Activated gamma-delta T cell (primary cell): ENCODE measurements at regions not wholly inside any gene's neighbourhood (a gene's known extent, or its start where the extent isn't known, plus 50 kb on each side); places are given as distances from the start of the nearest gene placed in this dataset.

Experiments used
- DNase-seq: peaks from one replicate; lab custom pipeline; 2025; lab: John Stamatoyannopoulos, UW

GRCh38 chr19:31160336-31160926 lies 188.8 kb downstream of the TSHZ3 start:
- DNase-seq, result no peak

DNA sequence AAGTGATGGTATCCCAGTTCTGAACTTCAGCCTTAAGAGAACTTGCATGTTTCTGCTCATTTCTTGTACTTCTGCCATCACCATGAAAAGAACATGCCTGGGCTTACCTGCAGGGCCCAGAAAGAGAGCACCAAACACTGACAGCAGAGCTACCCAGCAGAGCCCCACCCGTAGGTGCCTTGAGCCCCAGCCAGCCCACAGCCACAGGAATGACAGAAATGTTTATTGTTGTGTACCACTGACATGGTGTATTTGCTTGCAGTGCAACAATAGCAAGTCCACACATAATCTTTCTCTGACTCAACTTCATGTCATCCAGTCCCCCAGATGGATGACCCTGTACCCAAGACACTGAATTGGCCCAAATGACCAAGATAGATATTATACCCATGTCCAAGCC lies 195.2 kb downstream of the TSHZ3 start:
- DNase-seq, result no peak

DNA sequence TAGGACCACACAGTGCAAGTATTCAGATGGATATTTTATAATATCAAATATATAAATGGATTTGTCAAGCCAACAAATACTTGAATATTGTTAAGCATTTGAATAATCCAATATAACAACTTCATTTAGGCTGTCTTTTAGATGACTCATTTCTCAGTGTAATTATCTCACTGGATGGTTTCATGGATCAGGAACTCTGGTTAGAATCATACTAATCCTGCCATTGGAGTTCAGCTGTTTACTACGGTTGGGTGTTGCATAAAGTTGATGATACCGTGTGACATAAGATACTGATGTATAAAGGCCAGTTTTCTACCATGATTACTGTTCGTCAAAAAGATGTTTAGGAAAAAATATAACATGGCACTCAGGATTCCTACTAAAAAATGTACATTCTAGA lies 196.3 kb downstream of the TSHZ3 start:
- no peak for DNase-seq

DNA sequence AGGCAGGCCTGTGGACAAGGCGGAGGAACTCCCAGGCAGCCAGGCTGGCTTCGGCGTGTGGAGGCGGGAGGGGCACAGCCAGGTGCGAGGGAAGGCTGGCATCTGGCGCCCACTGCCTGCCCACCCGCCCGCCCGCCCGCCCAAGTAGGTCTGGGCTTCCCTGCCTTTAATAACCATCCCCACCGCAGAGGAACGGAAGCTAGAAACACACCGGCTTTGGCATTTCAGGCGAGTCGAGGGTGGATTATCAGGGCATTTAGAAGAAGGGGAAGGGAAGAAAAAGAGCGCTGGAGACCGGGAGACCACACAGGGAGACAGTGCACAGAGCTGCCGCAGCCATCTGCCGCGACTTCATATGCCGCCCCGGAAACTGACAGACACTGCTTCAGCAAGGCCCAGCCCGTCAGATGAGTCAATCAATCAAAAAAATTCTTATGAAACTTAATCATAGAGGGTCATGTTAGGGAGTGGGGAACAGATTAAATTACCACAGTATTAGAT lies 199.7 kb downstream of the TSHZ3 start:
- DNase-seq, result no peak

- no peak for DNase-seq
Observed at GRCh38 chr19:31148671-31149070, 200.6 kb downstream of the TSHZ3 start.

GRCh38 chr19:31147234-31147633 lies 202.0 kb downstream of the TSHZ3 start:
- DNase-seq, result no peak

DNA sequence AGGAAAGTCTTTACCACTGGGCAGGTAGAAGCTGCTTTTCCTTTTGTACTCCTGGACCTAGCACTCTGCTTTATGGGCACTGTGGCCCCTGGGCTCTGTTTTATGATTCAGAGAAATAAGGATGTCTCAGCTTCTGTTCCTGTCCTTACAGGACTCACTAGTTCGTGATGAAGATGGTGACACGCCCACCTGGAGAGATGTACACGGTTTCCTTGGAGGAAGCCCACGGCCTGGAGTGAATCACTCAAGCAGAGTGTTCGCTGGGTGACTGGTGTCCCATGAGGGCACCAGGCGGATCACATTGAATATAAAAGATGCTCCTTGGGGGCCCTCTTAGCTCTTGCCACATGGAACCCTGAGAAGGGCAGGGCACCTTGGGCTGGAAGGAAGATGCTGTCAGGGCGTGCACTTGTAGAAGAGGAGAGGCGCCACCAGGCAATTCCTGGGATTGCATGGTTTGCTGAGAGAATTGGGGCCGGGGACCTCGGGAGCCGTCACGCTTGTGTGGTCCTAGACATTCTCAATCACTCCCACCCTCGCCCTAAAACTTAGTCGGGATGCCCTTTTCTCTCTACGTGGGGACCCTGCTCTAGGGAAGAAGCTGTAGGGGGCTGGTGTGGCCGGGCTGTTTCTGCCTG lies 202.6 kb downstream of the TSHZ3 start:
- no peak for DNase-seq

GRCh38 chr19:31146015-31146414 lies 203.2 kb downstream of the TSHZ3 start:
- no peak for DNase-seq

DNA sequence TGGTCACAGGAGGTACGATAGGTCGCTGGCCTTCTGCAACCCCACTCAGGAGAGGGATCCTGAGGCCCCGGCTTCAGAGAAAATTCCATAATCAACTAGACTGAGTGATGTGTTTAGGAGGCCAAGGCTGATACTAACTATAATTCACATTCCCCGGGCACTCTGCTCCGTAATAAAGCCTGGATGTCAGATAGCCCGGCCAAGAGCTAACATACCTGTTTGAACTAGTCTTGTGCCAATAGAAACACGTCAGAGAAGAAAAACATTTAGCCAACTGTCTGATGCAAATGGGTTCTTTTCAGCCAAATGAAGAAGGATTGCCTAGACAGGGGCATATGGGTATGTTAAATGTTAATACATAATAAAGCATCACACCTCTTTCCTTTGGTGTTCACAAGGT lies 204.2 kb downstream of the TSHZ3 start:
- no peak for DNase-seq

DNA sequence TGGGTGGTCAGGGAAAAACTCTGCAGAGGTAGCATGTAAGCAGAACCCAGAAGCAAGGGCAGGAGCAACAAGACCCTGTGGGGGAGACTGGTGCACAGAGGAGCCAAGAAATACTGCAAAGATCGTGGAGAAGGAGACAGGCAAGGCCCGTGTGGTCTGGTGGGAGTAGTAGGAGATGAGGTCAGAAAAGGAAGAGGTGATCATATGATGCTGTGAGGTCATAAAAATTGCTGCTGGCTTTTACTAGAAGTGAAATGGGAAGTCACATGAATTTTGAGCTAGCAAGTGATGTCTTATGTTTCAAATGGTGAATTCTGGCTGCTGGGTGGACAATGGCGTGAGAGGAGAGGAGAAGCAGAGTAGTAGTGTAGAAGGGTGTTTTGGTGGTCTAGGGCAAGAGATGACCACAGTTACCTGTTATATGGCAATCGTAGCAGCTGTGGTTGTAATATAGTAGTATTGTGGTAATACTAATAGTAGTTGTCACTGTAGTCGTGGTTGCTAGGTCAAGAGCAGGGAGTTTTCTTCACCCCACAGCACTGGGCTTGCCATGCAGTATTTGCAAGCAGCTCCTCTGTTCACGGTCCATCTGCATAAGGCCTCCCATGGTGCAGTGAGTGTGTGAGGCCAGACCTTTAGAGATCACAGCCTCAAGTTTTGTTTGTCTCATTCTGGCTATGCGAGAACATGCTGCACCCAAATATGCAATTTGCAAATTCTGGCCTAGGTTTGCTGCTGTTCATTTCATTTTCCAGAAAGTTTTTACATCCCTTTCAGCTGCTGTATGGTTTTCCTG lies 205.0 kb downstream of the TSHZ3 start:
- DNase-seq, result no peak

GRCh38 chr19:31141301-31141700 lies 207.9 kb downstream of the TSHZ3 start:
- no peak for DNase-seq

DNA sequence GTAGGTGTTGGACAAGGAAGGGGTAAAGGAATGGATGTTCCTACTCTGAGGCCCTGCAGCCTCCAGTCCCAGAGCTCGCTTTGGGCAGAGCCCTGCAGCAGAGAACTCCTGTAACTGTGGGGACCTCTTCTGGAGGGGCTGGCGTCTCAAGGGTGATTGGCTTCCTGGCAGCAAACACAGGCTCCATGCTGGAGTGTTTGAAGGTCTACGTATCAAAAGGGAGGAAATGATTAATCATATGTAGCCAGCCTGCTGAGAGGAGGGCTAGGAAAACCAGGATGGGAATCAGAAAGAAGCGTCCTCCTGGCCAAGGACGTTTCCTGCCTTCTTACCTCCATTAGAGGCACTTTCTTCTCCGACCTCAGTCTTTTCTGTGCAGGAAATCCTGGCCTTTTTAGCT lies 208.5 kb downstream of the TSHZ3 start:
- DNase-seq, result no peak

DNA sequence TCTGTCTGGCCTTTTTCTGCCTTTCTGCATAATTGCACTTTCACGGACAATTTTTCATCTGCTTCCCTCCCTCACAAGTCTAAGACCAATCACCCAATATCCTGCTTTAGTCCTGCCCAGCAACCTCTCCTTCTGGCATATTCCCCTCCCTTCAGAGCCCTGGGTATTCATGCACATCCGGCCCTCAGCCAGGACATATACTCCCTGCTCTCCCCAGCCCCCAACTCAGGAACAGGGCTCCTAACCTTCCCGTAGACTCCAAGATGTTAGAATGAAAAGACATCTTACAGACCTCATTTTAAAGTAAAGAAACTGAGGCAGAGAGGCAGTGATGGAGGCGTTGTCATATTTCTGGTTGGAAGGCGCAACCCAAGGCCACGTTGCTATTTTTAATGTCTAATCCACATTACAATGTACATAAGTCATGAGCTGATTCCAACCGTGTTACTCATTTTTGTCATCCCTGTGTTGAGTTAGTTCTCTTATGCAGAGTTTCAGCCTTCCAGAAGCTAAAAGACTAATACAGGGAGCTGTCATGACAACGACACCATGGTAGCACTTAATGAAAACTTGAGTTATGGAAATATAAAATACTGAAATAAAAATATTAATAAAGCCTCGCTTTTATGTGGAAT lies 209.2 kb downstream of the TSHZ3 start:
- no peak for DNase-seq

DNA sequence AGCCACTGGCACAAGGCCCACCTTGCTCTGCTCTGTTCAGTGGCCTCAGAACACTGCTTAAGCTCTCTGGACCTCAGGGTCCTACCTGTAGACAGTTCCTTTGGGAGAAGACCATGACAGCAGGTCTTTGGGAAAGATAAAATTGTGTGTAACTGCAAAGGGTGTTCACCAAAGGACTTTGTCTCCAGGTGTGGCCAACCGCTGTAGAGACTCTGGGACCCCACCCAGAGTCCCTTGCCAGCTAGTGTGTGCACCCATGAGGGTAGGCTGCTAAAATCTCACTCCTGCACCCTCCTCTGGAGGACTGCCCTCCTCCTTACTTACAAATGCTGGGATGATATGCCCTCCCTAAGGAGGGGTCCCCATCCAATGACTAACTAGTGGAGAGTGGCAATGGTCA lies 211.2 kb downstream of the TSHZ3 start:
- no peak for DNase-seq

GRCh38 chr19:31135841-31136240 lies 213.4 kb downstream of the TSHZ3 start:
- no peak for DNase-seq

DNA sequence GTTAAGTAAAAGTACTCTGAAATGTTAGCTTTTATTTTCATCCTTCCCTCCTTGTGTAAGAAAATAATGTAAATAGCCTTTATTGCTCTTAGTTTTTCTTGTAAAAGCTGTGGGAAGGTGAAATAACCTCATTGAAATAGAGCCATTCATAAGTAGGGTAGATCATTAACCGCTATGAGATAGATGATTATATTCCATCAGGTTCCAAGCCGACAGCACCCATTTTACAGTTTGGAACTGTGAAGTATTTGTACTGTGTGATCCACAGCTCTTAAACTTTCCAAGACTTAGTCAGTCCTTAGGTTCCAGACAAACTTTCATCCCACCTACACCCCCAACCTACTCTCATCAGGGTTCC lies 216.5 kb downstream of the TSHZ3 start:
- no peak for DNase-seq

GRCh38 chr19:31128291-31128690 lies 220.9 kb downstream of the TSHZ3 start:
- DNase-seq, result no peak

DNA sequence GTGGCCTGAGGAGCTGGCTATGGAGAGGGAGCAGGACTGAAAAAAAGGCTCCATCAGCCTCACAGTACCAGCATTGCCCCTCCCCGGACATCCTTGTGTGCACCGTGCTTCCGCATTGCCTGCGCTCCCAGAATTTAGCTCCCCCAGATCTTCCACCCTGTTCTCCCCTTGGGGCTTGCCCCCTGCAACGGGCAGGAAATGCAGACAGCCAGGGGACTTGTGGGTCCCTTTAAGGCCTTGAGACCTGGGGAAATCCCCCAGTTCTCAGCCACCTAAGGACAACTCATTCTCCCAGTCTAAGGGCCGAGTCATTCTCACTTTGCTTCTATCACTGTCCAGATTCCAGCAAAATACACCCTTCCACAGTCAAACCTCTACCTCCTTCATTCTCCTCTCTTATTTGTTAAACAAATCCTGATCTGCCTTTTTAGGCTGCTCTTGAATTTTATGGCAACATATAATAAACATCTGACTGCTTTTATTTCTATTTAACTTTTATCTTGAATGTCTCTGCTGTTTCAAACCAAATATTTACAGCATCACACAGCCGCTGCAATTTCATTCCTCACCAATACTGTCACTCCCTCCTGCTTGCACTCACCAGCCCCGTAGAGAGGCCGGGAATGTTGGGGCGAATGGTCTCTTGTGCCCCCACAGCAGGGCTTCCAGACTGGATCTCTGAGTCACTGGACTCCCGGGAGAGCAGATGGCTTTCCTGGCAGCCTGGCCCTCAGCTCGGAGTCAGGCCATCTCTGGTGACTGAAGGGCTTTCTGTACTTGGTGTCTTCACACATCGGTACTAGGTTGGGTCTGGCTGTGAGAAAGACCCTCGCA lies 221.9 kb downstream of the TSHZ3 start:
- no peak for DNase-seq

DNA sequence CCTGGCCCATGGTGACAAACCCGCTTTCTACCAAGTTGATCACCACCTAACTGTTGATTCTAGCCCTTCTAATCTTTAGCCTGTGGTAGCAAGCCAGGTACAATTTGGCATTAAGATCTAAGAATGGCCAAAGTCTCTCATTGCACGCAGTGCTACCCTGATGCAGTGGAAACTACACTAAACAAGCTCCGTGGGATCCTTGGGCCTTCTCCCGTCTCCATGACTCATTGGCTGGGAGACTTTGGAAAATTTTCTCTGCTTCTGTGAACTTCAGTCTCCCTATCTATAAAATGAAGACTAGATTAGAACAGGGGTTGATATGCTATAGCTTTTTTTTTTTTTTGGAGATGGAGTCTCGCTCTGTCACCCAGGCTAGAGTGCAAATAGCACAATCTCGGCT lies 223.0 kb downstream of the TSHZ3 start:
- DNase-seq, result no peak

- DNase-seq, result no peak
Observed at GRCh38 chr19:31125071-31125470, 224.2 kb downstream of the TSHZ3 start.

- no peak for DNase-seq
Observed at GRCh38 chr19:31121501-31121900, 227.7 kb downstream of the TSHZ3 start.

DNA sequence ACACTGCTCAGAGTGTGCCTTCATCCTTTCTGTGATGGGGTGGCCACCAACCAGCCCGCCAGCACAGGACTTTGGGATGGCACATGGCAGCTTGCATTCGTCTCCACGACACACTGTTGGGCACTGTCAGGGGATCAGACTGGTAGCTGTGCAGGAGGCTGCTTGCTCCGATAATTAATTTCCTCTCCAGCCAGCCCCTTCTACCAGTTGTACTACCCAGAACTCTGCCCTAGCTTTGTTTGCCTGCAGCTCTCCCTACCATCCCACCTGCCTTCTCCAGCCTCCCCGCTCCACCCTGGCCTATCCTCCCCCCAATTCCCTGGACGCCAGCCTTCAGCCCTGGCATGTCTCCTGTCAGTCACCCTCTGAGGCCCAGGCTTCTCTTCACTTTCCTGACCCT lies 228.3 kb downstream of the TSHZ3 start:
- no peak for DNase-seq
